AG04449 (cell line): ENCODE measurements at regions not wholly inside any gene's neighbourhood (a gene's known extent, or its start where the extent isn't known, plus 50 kb on each side); places are given as distances from the start of the nearest gene placed in this dataset.

ENCODE experiments used
- CTCF ChIA-PET: fragments of 350-600 bp; formaldehyde crosslinking; extraction: SDS; loops from one replicate; lab custom pipeline; 2021; ENCODE audit warnings: antibody characterized with exemption; lab: Yijun Ruan, JAX
- POLR2A ChIA-PET: fragments of 400-600, 350-600 bp; formaldehyde crosslinking; extraction: SDS; loops from one replicate; lab custom pipeline; 2020; ENCODE audit warnings: antibody characterized with exemption, inconsistent platforms; lab: Yijun Ruan, JAX
- DNase-seq: peaks from one replicate; pipeline ENCODE4 v3.0.0-alpha.2; 2010; ENCODE audit warnings: low read depth, low spot score
- H3K4me3 ChIP-seq: 2 replicates; pipeline ENCODE4 v1.5.1; 2011; ENCODE audit warnings: low read depth, mild to moderate bottlenecking, control low read depth, low read length
- CTCF ChIP-seq: IDR thresholded peaks from one replicate; pipeline ENCODE4 v1.5.1; 2011; ENCODE audit warnings: mild to moderate bottlenecking, moderate library complexity, low read length, control low read depth, inconsistent platforms; ENCODE audit not compliant: insufficient read depth; ENCODE audit errors: missing control alignments

- CTCF ChIA-PET: no interaction called here
- H3K4me3 ChIP-seq: no peak overlapping the region
- DNase-seq: no peak
- no peak for TF ChIP-seq CTCF
- POLR2A ChIA-PET: no interaction called here
Observed at GRCh38 chr18:78925557-78926242, 53.9 kb upstream of the SALL3 start.

- ChIA-PET CTCF (no interaction called here), POLR2A (no interaction called here)
- H3K4me3 ChIP-seq: no peak overlapping the region
- TF ChIP-seq CTCF: no peak
- no peak for DNase-seq
Observed at GRCh38 chr18:78926243-78926615, 53.4 kb upstream of the SALL3 start.

- POLR2A ChIA-PET: no interaction called here
- no peak for TF ChIP-seq CTCF
- no peak for DNase-seq
- H3K4me3 ChIP-seq: no peak overlapping the region
- CTCF ChIA-PET: no interaction called here
Observed at GRCh38 chr18:78927156-78927555, 52.5 kb upstream of the SALL3 start.

GRCh38 chr18:78927616-78928015 lies 52.0 kb upstream of the SALL3 start:
- TF ChIP-seq CTCF: no peak
- ChIA-PET POLR2A (no interaction called here), CTCF (no interaction called here)
- DNase-seq: no peak
- no peak overlapping the region for H3K4me3 ChIP-seq

GRCh38 chr18:78928076-78928475 lies 51.5 kb upstream of the SALL3 start:
- ChIA-PET POLR2A (no interaction called here), CTCF (no interaction called here)
- no peak for DNase-seq
- H3K4me3 ChIP-seq: no peak overlapping the region
- TF ChIP-seq CTCF: no peak

GRCh38 chr18:78929516-78929915 lies 50.1 kb upstream of the SALL3 start:
- no peak for TF ChIP-seq CTCF
- ChIA-PET CTCF (no interaction called here), POLR2A (no interaction called here)
- no peak overlapping the region for H3K4me3 ChIP-seq
- no peak for DNase-seq
